H9 (cell line): ENCODE measurements at regions not wholly inside any gene's neighbourhood (a gene's known extent, or its start where the extent isn't known, plus 50 kb on each side); places are given as distances from the start of the nearest gene placed in this dataset.

ENCODE experiments used
- DNase-seq: peaks from one replicate; pipeline ENCODE4 v3.0.0-alpha.2; 2017
- H2AFZ ChIP-seq: one replicate; pipeline ENCODE4 v1.6.1; 2013; ENCODE audit warnings: mild to moderate bottlenecking, low read length, control low read depth, moderate library complexity
- H2AK5ac ChIP-seq: 2 replicates; pipeline ENCODE4 v1.6.1; 2013; ENCODE audit warnings: low read length, control low read depth, mixed read lengths; ENCODE audit not compliant: insufficient read length
- H2BK120ac ChIP-seq: one replicate; pipeline ENCODE4 v1.6.1; 2013; ENCODE audit warnings: low read depth, mild to moderate bottlenecking, low read length, control low read depth, inconsistent platforms; ENCODE audit not compliant: poor library complexity, severe bottlenecking
- H2BK12ac ChIP-seq: 2 replicates; pipeline ENCODE4 v1.6.1; 2013; ENCODE audit warnings: low read length, control low read depth, mixed read lengths, low read depth; ENCODE audit not compliant: insufficient read length
- H2BK15ac ChIP-seq: 2 replicates; pipeline ENCODE4 v1.6.1; 2013; ENCODE audit warnings: low read depth, low read length, control low read depth
- H2BK20ac ChIP-seq: one replicate; pipeline ENCODE4 v1.6.1; 2013; ENCODE audit warnings: low read depth, mild to moderate bottlenecking, low read length, control low read depth, inconsistent platforms; ENCODE audit not compliant: poor library complexity, severe bottlenecking
- H2BK5ac ChIP-seq: 2 replicates; pipeline ENCODE4 v1.6.1; 2013; ENCODE audit warnings: low read length, control low read depth, mixed read lengths; ENCODE audit not compliant: insufficient read length
- H3K14ac ChIP-seq: 2 replicates; pipeline ENCODE4 v1.6.1; 2013; ENCODE audit warnings: low read length, control low read depth; ENCODE audit not compliant: insufficient read depth
- H3K18ac ChIP-seq: 2 replicates; pipeline ENCODE4 v1.6.1; 2013; ENCODE audit warnings: low read depth, mild to moderate bottlenecking, mixed read lengths, low read length, control low read depth; ENCODE audit not compliant: insufficient read length
- H3K23ac ChIP-seq: 2 replicates; pipeline ENCODE4 v1.6.1; 2013; ENCODE audit warnings: low read length, control low read depth, mixed read lengths, low read depth; ENCODE audit not compliant: insufficient read length
- H3K23me2 ChIP-seq: 2 replicates; pipeline ENCODE4 v1.6.1; 2013; ENCODE audit warnings: low read depth, mild to moderate bottlenecking, mixed read lengths, low read length, control low read depth; ENCODE audit not compliant: insufficient read length, poor library complexity, severe bottlenecking
- H3K27ac ChIP-seq: 2 replicates; pipeline ENCODE4 v1.5.1; 2013; ENCODE audit warnings: low read length, control low read depth, mixed read lengths, low read depth; ENCODE audit not compliant: insufficient read length
- H3K27me3 ChIP-seq: 2 replicates; pipeline ENCODE4 v1.6.1; 2013; ENCODE audit warnings: low read length, control low read depth, inconsistent platforms; ENCODE audit not compliant: insufficient read depth
- H3K4ac ChIP-seq: 2 replicates; pipeline ENCODE4 v1.6.1; 2013; ENCODE audit warnings: low read depth, mild to moderate bottlenecking, control low read depth, inconsistent platforms, low read length, moderate library complexity
- H3K4me1 ChIP-seq: 2 replicates; pipeline ENCODE4 v1.6.1; 2013; ENCODE audit warnings: low read length, control low read depth, inconsistent platforms; ENCODE audit not compliant: insufficient read depth
- H3K4me2 ChIP-seq: 2 replicates; pipeline ENCODE4 v1.6.1; 2013; ENCODE audit warnings: low read length, control low read depth, mixed read lengths; ENCODE audit not compliant: insufficient read length, insufficient read depth
- H3K56ac ChIP-seq: 2 replicates; pipeline ENCODE4 v1.6.1; 2013; ENCODE audit warnings: low read depth, mild to moderate bottlenecking, mixed read lengths, low read length, control low read depth; ENCODE audit not compliant: insufficient read length
- H3K79me1 ChIP-seq: 2 replicates; pipeline ENCODE4 v1.6.1; 2013; ENCODE audit warnings: low read depth, mild to moderate bottlenecking, moderate library complexity, low read length, control low read depth, inconsistent platforms; ENCODE audit not compliant: insufficient read depth, poor library complexity, severe bottlenecking
- H3K79me2 ChIP-seq: 2 replicates; pipeline ENCODE4 v1.6.1; 2013; ENCODE audit warnings: low read length, control low read depth, inconsistent platforms; ENCODE audit not compliant: insufficient read depth
- H3K9ac ChIP-seq: 2 replicates; pipeline ENCODE4 v1.6.1; 2013; ENCODE audit warnings: low read length, control low read depth, mixed read lengths; ENCODE audit not compliant: insufficient read length; ENCODE audit errors: extremely low read depth
- H3K9me3 ChIP-seq: one replicate; pipeline ENCODE4 v1.6.1; 2013; ENCODE audit warnings: low read depth, low read length, inconsistent platforms; ENCODE audit not compliant: control insufficient read depth
- H3T11ph ChIP-seq: one replicate; pipeline ENCODE4 v1.6.1; 2013; ENCODE audit warnings: mild to moderate bottlenecking, low read length, control low read depth, inconsistent platforms
- H4K20me1 ChIP-seq: one replicate; pipeline ENCODE4 v1.6.1; 2013; ENCODE audit not compliant: control insufficient read depth, insufficient read length, insufficient read depth
- H4K5ac ChIP-seq: 2 replicates; pipeline ENCODE4 v1.6.1; 2013; ENCODE audit warnings: low read depth, mild to moderate bottlenecking, mixed read lengths, low read length, control low read depth; ENCODE audit not compliant: insufficient read length
- H4K8ac ChIP-seq: replicated peaks from 2 replicates; pipeline ENCODE4 v1.6.1; 2013; ENCODE audit warnings: low read length, control low read depth, mixed read lengths, low read depth; ENCODE audit not compliant: insufficient read length
- H4K91ac ChIP-seq: 2 replicates; pipeline ENCODE4 v1.6.1; 2013; ENCODE audit warnings: low read depth, mild to moderate bottlenecking, moderate library complexity, mixed read lengths, low read length, control low read depth; ENCODE audit not compliant: insufficient read length
- H3K27ac Mint-ChIP-seq, 3 experiments: 2 replicates in 2 of 3; 3 replicates in 1 of 3; pipeline ENCODE4 v1.8.0; 2020 to 2021; ENCODE audit warnings: mixed read lengths in 3 of 3, mild to moderate bottlenecking in 1 of 3, moderate library complexity in 1 of 3
- H3K27me3 Mint-ChIP-seq: 2 replicates; pipeline ENCODE4 v1.8.0; 2021; ENCODE audit warnings: low read depth, mild to moderate bottlenecking, moderate library complexity, mixed read lengths
- H3K36me3 Mint-ChIP-seq, 3 experiments: 2 replicates in 2 of 3; 3 replicates in 1 of 3; pipeline ENCODE4 v1.8.0; 2020 to 2021; ENCODE audit warnings: low read depth in 3 of 3, mixed read lengths in 3 of 3; ENCODE audit not compliant: insufficient read depth in 1 of 3
- H3K4me1 Mint-ChIP-seq, 2 experiments: 2 replicates each; pipeline ENCODE4 v1.8.0; 2020; ENCODE audit warnings: mixed read lengths in 2 of 2
- H3K4me3 Mint-ChIP-seq, 2 experiments: 2 replicates in 1 of 2; 3 replicates in 1 of 2; pipeline ENCODE4 v1.8.0; 2020 to 2021; ENCODE audit warnings: mild to moderate bottlenecking in 2 of 2, mixed read lengths in 2 of 2, moderate library complexity in 1 of 2
- H3K9me3 Mint-ChIP-seq, 2 experiments: 2 replicates in 1 of 2; 3 replicates in 1 of 2; pipeline ENCODE4 v1.8.0; 2020; ENCODE audit warnings: mild to moderate bottlenecking in 2 of 2, mixed read lengths in 2 of 2, moderate library complexity in 1 of 2
- WGBS: extraction: QIAGEN DNeasy Blood & Tissue Kit; methylation state at CpG from one replicate; pipeline ENCODE4 v1.1.7; 2013; ENCODE audit warnings: missing lambda C conversion rate, low lambda C conversion rate, mixed read lengths; ENCODE audit not compliant: insufficient read length; ENCODE audit errors: extremely low coverage; 5-methylcytosine and 5-hydroxymethylcytosine counted together
- TF ChIP-seq, protein P1 (sequence below): fragments of 200-600 bp; sonication (generic); conservative IDR thresholded peaks from 3 replicates; pipeline ENCODE4 v1.8.0; 2021; ENCODE audit warnings: antibody characterized with exemption, mild to moderate bottlenecking

DNA sequence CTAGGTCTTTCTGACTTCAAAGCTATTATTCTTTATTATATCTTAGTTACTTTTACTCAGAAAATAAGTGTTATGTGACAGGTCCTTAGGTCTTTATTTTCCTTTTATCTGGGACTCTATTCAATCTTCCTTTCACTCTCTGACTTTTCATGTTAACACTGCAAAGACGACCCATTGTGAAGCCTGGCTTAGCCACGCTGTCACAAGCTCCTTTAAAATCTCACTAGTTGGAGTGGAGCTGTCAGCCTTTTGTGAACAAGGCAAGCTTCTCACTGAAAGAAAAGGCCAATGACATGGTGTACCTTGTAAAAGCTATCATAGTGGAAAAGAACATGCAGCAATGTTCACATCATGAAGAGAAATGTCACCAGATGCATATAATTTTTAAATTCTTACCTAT lies 1130.7 kb upstream of the FAM98A start:
- no peak overlapping the region for H3K9ac ChIP-seq
- no peaks in the 10 kb centered on the region for H4K20me1 ChIP-seq
- Mint-ChIP-seq H3K4me1 (peaks cover 35 to 37% of the 10 kb centered on the region in 2 experiments), H3K27me3 (peaks cover 1% of the 10 kb centered on the region; the same call in 1 of the 2 replicates), H3K27ac (no peak overlapping the region), H3K9me3 (no peaks in the 10 kb centered on the region), H3K36me3 (peaks cover 4 to 6% (median 6%) of the 10 kb centered on the region in 3 experiments; a peak in 3 of 7 replicates), H3K4me3 (no peak overlapping the region)
- no peaks in the 10 kb centered on the region for H3K27me3 ChIP-seq
- H4K91ac ChIP-seq, result no peak overlapping the region
- TF ChIP-seq, protein P1, sequence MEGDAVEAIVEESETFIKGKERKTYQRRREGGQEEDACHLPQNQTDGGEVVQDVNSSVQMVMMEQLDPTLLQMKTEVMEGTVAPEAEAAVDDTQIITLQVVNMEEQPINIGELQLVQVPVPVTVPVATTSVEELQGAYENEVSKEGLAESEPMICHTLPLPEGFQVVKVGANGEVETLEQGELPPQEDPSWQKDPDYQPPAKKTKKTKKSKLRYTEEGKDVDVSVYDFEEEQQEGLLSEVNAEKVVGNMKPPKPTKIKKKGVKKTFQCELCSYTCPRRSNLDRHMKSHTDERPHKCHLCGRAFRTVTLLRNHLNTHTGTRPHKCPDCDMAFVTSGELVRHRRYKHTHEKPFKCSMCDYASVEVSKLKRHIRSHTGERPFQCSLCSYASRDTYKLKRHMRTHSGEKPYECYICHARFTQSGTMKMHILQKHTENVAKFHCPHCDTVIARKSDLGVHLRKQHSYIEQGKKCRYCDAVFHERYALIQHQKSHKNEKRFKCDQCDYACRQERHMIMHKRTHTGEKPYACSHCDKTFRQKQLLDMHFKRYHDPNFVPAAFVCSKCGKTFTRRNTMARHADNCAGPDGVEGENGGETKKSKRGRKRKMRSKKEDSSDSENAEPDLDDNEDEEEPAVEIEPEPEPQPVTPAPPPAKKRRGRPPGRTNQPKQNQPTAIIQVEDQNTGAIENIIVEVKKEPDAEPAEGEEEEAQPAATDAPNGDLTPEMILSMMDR, result no peak
- WGBS, result no CpG with 5 or more reads among the region's 2 CpGs
- H3K18ac ChIP-seq, result no peak overlapping the region
- H3K79me1 ChIP-seq, result no peaks in the 10 kb centered on the region
- no peak overlapping the region for H3T11ph ChIP-seq
- no peak overlapping the region for H4K5ac ChIP-seq
- no peak overlapping the region for H2AFZ ChIP-seq
- no peak for DNase-seq
- H3K4ac ChIP-seq, result no peak overlapping the region
- no peak overlapping the region for H2BK20ac ChIP-seq
- no peak overlapping the region for H2BK120ac ChIP-seq
- H3K14ac ChIP-seq, result no peak overlapping the region
- no peak overlapping the region for H4K8ac ChIP-seq
- no peak overlapping the region for H2AK5ac ChIP-seq
- H3K4me2 ChIP-seq, result no peak overlapping the region
- no peaks in the 10 kb centered on the region for H3K79me2 ChIP-seq
- H3K23me2 ChIP-seq, result no peaks in the 10 kb centered on the region
- H2BK15ac ChIP-seq, result no peak overlapping the region
- H3K27ac ChIP-seq, result no peak overlapping the region
- peaks cover 2% of the 10 kb centered on the region; the same call in 1 of the 2 replicates for H3K4me1 ChIP-seq
- no peak overlapping the region for H2BK5ac ChIP-seq
- H3K23ac ChIP-seq, result no peak overlapping the region
- no peak overlapping the region for H2BK12ac ChIP-seq
- H3K9me3 ChIP-seq, result no peaks in the 10 kb centered on the region
- no peak overlapping the region for H3K56ac ChIP-seq
